OCI-LY7 (cell line): ENCODE measurements at regions not wholly inside any gene's neighbourhood (a gene's known extent, or its start where the extent isn't known, plus 50 kb on each side); places are given as distances from the start of the nearest gene placed in this dataset.

Experiments
- BruUV-seq: library from RNA; stranded (reverse); fragments of 400-500 nt; replicated peaks from 2 replicates; lab custom pipeline; 2021; lab: Mats Ljungman, UMichigan
- CTCF ChIA-PET: fragments of 300-600 bp; sonication (Branson Sonifier 250); formaldehyde crosslinking; loops from one replicate; lab custom pipeline; 2022; ENCODE audit warnings: antibody characterized with exemption; ENCODE audit not compliant: unreplicated experiment; lab: Charles Lee
- POLR2A ChIA-PET: fragments of 300-600 bp; sonication (Branson Sonifier 250); formaldehyde crosslinking; loops from one replicate; lab custom pipeline; 2022; ENCODE audit warnings: antibody characterized with exemption; lab: Charles Lee
- DNase-seq: peaks from one replicate; pipeline ENCODE4 v3.0.0-alpha.2; 2015; ENCODE audit warnings: low spot score
- H2AFZ ChIP-seq: fragments of 200-600 bp; sonication (generic), shearing (Covaris generic); 2 replicates; pipeline ENCODE4 v1.6.1; 2014; ENCODE audit warnings: mild to moderate bottlenecking, antibody characterized with exemption, low read length, moderate library complexity
- H3K27ac ChIP-seq: fragments of 200-600 bp; sonication (generic); 2 replicates; pipeline ENCODE4 v1.5.1; 2014; ENCODE audit warnings: mixed run types, low read depth, mild to moderate bottlenecking, moderate library complexity, low read length, inconsistent platforms; ENCODE audit not compliant: poor library complexity, severe bottlenecking
- H3K36me3 ChIP-seq: fragments of 200-600 bp; sonication (generic); 2 replicates; pipeline ENCODE4 v1.6.1; 2014; ENCODE audit warnings: mild to moderate bottlenecking, antibody characterized with exemption, low read length, moderate library complexity, mixed read lengths; ENCODE audit not compliant: insufficient read depth
- H3K4me1 ChIP-seq: fragments of 200-600 bp; sonication (generic); 2 replicates; pipeline ENCODE4 v1.5.1; 2014; ENCODE audit warnings: mild to moderate bottlenecking, low read length; ENCODE audit not compliant: insufficient read depth, poor library complexity, severe bottlenecking
- H3K4me2 ChIP-seq: fragments of 200-600 bp; sonication (generic); 2 replicates; pipeline ENCODE4 v1.6.1; 2014; ENCODE audit warnings: mild to moderate bottlenecking, low read length
- H3K4me3 ChIP-seq: fragments of 200-600 bp; sonication (generic); 2 replicates; pipeline ENCODE4 v1.5.1; 2014; ENCODE audit warnings: mild to moderate bottlenecking, low read depth, low read length; ENCODE audit not compliant: poor library complexity, severe bottlenecking
- H3K79me2 ChIP-seq: fragments of 200-600 bp; sonication (generic); 2 replicates; pipeline ENCODE4 v1.6.1; 2016; ENCODE audit warnings: low read depth, mild to moderate bottlenecking, low read length, moderate library complexity, mixed read lengths; ENCODE audit not compliant: insufficient read depth
- H3K9me2 ChIP-seq: fragments of 200-600 bp; sonication (generic); 2 replicates; pipeline ENCODE4 v1.6.1; 2016; ENCODE audit warnings: mild to moderate bottlenecking, low read length, mixed read lengths; ENCODE audit not compliant: insufficient read depth
- H3K9me3 ChIP-seq: fragments of 200-600 bp; sonication (generic); 2 replicates; pipeline ENCODE4 v1.6.1; 2014; ENCODE audit warnings: mild to moderate bottlenecking, mixed run types, low read length, mixed read lengths
- H4K20me1 ChIP-seq: fragments of 200-600 bp; sonication (generic); 2 replicates; pipeline ENCODE4 v1.6.1; 2014; ENCODE audit warnings: mild to moderate bottlenecking, antibody characterized with exemption, low read length, moderate library complexity, mixed read lengths; ENCODE audit not compliant: insufficient read depth
- EZH2phosphoT487 ChIP-seq: fragments of 200-600 bp; sonication (generic); IDR thresholded peaks from 2 replicates; pipeline ENCODE4 v1.6.1; 2018; ENCODE audit warnings: low read depth, borderline replicate concordance, mild to moderate bottlenecking, mixed run types, antibody characterized with exemption, low read length, moderate library complexity, mixed read lengths
- intact Hi-C: fragments of 100-400 bp; cut with micrococcal nuclease; formaldehyde crosslinking; loops from one replicate; pipeline ENCODE4 v1.10.0; 2022; ENCODE audit not compliant: unreplicated experiment
- TF ChIP-seq, protein P1 (sequence below): fragments of 200-600 bp; sonication (generic); conservative IDR thresholded peaks from 2 replicates; pipeline ENCODE4 v1.5.1; 2014; ENCODE audit warnings: mild to moderate bottlenecking, antibody characterized with exemption, low read length, moderate library complexity, mixed read lengths

DNA sequence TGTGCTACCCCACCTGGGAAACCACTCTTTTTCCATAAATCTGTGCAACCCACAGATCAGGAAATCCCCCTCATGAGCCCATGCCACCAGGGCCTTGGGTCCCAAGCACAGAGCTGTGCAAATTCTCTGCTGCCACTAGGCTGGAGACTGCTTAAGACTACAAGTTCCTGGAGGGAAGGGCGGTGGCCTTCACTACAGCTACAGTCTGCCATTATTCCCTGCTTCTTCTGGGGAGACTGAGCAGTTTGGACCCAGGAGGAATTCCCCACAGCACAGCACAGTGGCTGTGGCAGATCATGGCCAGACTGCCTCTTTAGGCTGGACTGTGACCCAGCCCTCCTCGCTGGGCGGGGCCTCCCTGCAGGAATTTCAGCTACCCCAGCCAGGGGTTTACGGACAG lies 89.7 kb upstream of the GRB10 start:
- Histone ChIP-seq H3K4me3 (no peak overlapping the region), H2AFZ (no peak overlapping the region), H3K36me3 (no peaks in the 10 kb centered on the region), H3K9me2 (no peaks in the 10 kb centered on the region), H3K4me1 (no peaks in the 10 kb centered on the region), H3K27ac (no peak overlapping the region), H4K20me1 (no peaks in the 10 kb centered on the region), H3K4me2 (no peak overlapping the region), H3K79me2 (no peaks in the 10 kb centered on the region), H3K9me3 (no peaks in the 10 kb centered on the region)
- CTCF ChIA-PET = no interaction called here
- no peak for DNase-seq
- no peak for TF ChIP-seq EZH2phosphoT487
- TF ChIP-seq, protein P1, sequence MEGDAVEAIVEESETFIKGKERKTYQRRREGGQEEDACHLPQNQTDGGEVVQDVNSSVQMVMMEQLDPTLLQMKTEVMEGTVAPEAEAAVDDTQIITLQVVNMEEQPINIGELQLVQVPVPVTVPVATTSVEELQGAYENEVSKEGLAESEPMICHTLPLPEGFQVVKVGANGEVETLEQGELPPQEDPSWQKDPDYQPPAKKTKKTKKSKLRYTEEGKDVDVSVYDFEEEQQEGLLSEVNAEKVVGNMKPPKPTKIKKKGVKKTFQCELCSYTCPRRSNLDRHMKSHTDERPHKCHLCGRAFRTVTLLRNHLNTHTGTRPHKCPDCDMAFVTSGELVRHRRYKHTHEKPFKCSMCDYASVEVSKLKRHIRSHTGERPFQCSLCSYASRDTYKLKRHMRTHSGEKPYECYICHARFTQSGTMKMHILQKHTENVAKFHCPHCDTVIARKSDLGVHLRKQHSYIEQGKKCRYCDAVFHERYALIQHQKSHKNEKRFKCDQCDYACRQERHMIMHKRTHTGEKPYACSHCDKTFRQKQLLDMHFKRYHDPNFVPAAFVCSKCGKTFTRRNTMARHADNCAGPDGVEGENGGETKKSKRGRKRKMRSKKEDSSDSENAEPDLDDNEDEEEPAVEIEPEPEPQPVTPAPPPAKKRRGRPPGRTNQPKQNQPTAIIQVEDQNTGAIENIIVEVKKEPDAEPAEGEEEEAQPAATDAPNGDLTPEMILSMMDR = no peak
- POLR2A ChIA-PET = interaction anchor here (1.0 kb wide), 1 partner anchor 688 kb away, joined by 4 read pairs; no protein-coding TSS in a partner anchor
- intact Hi-C loops = no loop called here
- no TSS peak for BruUV-seq

DNA sequence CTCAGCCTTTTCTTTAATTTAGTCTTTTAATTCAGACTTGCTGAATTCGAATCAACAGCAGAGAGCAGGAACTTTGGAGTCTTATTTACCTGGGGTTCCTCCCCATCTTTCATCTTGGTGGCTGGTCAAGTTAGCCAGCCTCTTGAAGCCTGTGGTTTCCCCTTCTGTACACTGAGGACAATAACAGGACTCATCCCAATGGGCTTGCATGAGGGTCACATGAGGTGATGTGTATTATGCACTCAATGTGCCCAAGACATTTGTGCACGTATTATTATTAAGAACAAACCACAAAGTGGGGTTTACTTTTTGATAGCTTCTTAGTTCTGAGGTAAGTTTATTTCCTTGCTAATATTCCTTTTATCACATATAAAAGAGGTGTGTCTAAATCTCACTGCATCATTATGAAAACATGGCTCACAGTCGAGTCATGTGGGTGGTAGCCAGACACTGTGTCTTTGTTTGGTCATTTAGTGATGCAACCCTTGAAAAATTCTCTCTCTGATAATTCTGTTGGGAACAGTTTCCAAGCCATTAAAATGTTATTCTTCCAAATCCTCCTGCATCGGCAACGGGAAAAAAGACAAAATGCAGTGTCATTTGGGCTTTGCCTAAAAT lies 86.5 kb upstream of the GRB10 start:
- Histone ChIP-seq H3K4me3 (no peak overlapping the region), H3K27ac (no peak overlapping the region), H3K4me1 (no peaks in the 10 kb centered on the region), H3K9me3 (no peaks in the 10 kb centered on the region), H3K79me2 (no peaks in the 10 kb centered on the region), H2AFZ (no peak overlapping the region), H3K9me2 (no peaks in the 10 kb centered on the region), H3K36me3 (no peaks in the 10 kb centered on the region), H3K4me2 (no peak overlapping the region), H4K20me1 (no peaks in the 10 kb centered on the region)
- no peak for TF ChIP-seq EZH2phosphoT487
- TF ChIP-seq, protein P1 = no peak
- no TSS peak for BruUV-seq
- ChIA-PET CTCF (no interaction called here), POLR2A (no interaction called here)
- no peak for DNase-seq
- intact Hi-C loops = no loop called here

DNA sequence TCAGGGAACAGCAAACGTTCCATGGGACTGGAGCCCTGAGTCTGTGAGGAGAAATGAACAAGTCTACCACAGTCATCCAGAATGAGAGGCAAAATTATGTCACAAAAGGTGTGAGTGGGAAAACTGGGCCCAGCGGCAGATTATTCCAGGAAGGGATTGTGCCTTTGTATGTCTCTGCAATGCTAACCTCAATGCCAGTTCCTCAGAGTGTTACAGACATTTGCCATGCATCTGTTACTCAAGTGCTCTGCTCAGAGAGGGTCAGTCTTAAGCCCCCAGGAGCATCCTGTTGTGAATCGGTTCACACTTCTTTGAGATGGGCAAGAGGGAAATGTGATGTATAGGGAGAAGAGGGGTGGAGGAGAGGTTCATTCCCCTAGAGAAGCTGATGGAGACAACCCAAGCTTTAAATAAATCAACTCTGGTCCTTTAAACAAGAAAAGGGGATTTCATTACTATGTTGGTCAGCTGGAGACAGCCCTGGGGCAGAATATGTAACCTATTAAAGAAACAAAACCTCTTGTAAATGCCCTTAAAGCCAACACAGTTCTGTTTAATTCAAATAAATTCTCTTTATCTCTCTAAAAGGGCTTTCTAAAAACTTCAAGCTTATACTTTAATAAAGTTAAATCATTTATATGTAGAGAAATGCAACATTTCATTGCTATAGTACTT lies 85.9 kb upstream of the GRB10 start:
- Histone ChIP-seq H3K79me2 (no peaks in the 10 kb centered on the region), H3K9me3 (no peaks in the 10 kb centered on the region), H3K4me3 (no peak overlapping the region), H3K4me2 (no peak overlapping the region), H4K20me1 (no peaks in the 10 kb centered on the region), H2AFZ (no peak overlapping the region), H3K27ac (no peak overlapping the region), H3K9me2 (no peaks in the 10 kb centered on the region), H3K4me1 (no peaks in the 10 kb centered on the region), H3K36me3 (no peaks in the 10 kb centered on the region)
- intact Hi-C loops = no loop called here
- CTCF ChIA-PET = no interaction called here
- TF ChIP-seq, protein P1 = no peak
- TF ChIP-seq EZH2phosphoT487 = no peak
- no peak for DNase-seq
- POLR2A ChIA-PET = no interaction called here
- no TSS peak for BruUV-seq
